Vagina (tissue), 2 donors: ENCODE measurements at regions not wholly inside any gene's neighbourhood (a gene's known extent, or its start where the extent isn't known, plus 50 kb on each side); places are given as distances from the start of the nearest gene placed in this dataset.

Experiments used
- CTCF ChIP-seq, 3 experiments: fragments of 450-650 bp in 2 of 3; fragments of 200-600 bp in 1 of 3; sonication (generic) in 1 of 3; IDR thresholded peaks; one replicate each; pipeline ENCODE4 v1.5.1; 2017 to 2019; ENCODE audit warnings: antibody characterized with exemption in 3 of 3, mild to moderate bottlenecking in 2 of 3, moderate library complexity in 2 of 3
- POLR2A ChIP-seq, 2 donors: fragments of 450-650 bp; IDR thresholded peaks; one replicate each; pipeline ENCODE4 v1.6.1; 2017; ENCODE audit warnings: antibody characterized with exemption in 2 of 2, mild to moderate bottlenecking in 2 of 2, moderate library complexity in 2 of 2
- POLR2AphosphoS5 ChIP-seq, 2 donors: sonication (generic); formaldehyde crosslinking; IDR thresholded peaks; one replicate each; pipeline ENCODE4 v1.9.0; 2017; ENCODE audit warnings: antibody characterized with exemption in 2 of 2, mild to moderate bottlenecking in 2 of 2, low read depth in 1 of 2; ENCODE audit not compliant: insufficient read depth in 1 of 2

GRCh38 chr18:38046651-38047050 is 481.1 kb upstream of the CELF4 start:
- TF ChIP-seq CTCF (IDR thresholded peaks at IDR 0.05) (no peak), POLR2A (IDR thresholded peaks at IDR 0.05) (no peak), POLR2AphosphoS5 (IDR thresholded peaks at IDR 0.05; ENCODE audit: insufficient read depth in 1 of 2, low read depth in 1 of 2) (no peak)
